Limb (tissue), 2 donors: ENCODE measurements at regions not wholly inside any gene's neighbourhood (a gene's known extent, or its start where the extent isn't known, plus 50 kb on each side); places are given as distances from the start of the nearest gene placed in this dataset.

Experiments
- DNase-seq, 2 donors: peaks; one replicate each; pipeline ENCODE4 v3.0.0-alpha.2; 2016; ENCODE audit errors: extremely low spot score in 2 of 2

- DNase-seq = no peak
These were observed 470.3 kb downstream of the MBD2 start for GRCh38 chr18:53754154-53754553.

DNA sequence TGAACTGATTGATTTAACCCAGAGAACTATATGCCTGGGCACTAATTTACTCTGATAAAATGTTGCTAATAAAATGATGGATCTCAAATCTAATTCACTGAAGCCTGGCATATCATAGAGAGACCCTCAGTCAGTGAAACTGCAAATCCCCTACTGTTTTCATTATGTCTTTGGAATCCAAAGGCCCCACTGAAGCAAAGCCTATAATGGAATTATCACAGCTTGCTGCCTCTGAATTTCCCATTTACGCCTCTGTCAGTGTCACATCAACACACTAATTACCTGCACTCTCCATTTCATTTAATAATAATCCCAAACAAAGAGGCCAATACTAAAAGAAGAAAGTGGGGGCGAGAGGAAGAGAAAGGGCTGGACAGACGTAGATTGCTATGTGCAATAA is 470.9 kb downstream of the MBD2 start:
- DNase-seq = no peak

GRCh38 chr18:53752781-53753367 is 471.6 kb downstream of the MBD2 start:
- DNase-seq = no peak

GRCh38 chr18:53749766-53750165 is 474.7 kb downstream of the MBD2 start:
- DNase-seq = no peak

GRCh38 chr18:53747663-53748160 is 476.8 kb downstream of the MBD2 start:
- no peak for DNase-seq

GRCh38 chr18:53747210-53747609 is 477.3 kb downstream of the MBD2 start:
- no peak for DNase-seq

- no peak for DNase-seq
These were observed 478.5 kb downstream of the MBD2 start for GRCh38 chr18:53745986-53746385.

DNA sequence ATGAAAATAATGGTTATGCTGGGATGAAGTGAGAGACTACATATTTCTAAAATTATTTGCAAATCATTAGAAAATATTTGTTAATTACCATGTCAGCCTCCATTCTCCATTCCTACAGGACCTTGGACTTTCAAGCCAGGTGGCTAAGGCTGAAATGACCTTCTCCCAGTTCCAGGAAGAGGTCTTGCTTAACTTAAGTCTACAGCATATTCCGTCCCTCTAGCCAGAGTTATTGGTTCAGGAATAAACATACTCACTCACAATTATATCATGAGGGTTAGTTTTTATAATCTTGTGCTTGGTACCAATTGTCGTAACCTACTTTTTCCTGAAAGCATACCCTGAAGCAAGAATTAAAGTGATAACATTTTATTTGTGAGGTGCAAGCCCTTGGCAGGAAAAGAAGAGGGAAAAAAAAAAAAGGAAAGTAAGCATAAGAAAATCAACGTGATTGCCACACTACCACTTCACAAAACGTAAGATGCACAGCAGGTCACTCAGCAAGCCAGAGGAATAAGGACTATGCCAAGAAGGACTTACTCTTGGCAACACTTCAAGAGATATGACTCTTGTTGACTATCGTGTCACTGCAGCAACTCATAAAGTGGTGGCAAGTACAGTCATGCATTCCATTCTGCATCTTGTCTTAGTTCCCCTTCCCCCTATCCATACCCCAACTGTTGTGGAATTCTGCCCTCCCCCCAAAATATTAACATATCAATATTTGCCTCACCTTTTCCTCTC is 479.1 kb downstream of the MBD2 start:
- DNase-seq = no peak

DNA sequence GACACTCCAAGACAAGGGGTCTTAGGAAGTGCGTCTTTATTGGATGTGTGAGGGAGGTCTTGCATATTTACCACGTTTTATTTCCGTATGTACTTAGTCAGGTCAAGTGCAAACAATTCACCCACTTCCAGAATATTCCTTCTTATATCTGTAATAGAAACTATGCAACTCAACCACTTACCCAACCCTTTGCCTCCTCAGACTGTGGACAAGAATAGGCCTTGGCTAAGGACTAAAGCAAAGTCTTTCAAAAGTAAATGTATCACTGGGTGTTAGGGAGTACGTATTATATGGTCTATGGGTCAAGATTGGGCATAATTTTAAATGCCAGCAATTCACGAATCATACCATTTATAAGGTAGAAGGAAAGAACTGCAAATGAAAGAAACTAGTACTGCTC is 484.8 kb downstream of the MBD2 start:
- no peak for DNase-seq

- DNase-seq = no peak
These were observed 488.9 kb downstream of the MBD2 start for GRCh38 chr18:53735526-53735925.

- DNase-seq = no peak
These were observed 509.1 kb downstream of the MBD2 start for GRCh38 chr18:53715243-53715853.

DNA sequence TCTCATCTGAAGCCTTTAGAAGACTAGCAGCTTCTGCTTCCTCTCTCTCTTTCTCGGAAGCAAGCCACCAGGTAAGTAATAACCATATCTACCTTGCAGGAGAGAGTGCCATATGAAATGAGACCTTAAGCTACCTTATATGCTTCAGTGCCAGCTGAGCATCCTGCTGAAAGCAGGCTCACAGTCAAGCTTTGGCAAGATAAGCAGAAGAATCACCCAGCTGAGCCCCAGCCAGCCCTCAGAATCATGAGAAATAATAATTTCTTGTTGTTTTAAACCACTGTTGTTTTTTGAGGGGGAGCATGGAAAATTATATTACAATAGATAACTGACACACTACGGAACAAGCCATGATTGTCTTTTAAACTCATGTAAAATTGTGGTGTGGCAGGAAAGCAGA is 514.4 kb downstream of the MBD2 start:
- DNase-seq = no peak

DNA sequence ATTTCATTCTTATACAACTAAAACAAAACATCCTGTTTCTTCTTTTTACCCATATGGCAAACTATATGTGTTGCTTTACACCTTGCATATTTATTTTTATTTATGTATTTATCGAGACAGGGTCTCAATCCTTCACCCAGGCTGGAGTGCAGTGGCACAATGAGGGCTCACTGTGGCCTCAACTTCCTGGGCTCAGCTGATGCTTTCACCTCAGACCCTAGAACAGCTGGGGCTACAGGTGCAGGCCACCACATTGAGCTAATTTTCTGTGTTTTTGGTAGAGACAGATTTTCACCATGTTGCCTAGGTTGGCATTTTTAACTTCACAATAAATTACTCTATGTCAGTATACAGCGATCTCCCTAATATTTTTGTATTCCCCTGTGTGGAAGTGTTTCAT is 522.0 kb downstream of the MBD2 start:
- DNase-seq = no peak

- no peak for DNase-seq
These were observed 522.8 kb downstream of the MBD2 start for GRCh38 chr18:53701697-53702096.

- peak; percentile 6 to 37 for DNase-seq
These were observed 525.6 kb downstream of the MBD2 start for GRCh38 chr18:53698907-53699306.

- no peak for DNase-seq
These were observed 534.6 kb downstream of the MBD2 start for GRCh38 chr18:53689886-53690285.

DNA sequence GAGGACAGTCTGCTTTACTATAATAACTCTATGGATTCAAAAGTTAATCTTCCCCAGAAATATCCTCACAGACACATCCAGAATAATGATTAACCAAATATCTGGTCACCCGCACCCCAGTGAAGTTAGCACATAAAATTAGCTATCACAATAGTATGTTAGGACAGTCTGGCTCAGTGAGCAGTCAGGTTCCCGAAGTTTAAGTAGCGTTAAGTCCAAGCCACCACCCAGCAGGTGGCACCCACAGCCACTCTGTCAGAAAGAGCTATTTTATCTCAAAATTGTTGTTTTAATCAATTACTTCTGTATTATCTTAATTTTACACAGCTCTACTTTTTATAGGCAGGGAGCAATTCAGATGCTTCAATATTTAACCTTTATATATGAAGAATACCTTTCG is 537.5 kb downstream of the MBD2 start:
- DNase-seq = no peak

GRCh38 chr18:53682796-53683195 is 541.7 kb downstream of the MBD2 start:
- DNase-seq = no peak

- DNase-seq = no peak
These were observed 547.0 kb downstream of the MBD2 start for GRCh38 chr18:53677480-53677879.

- no peak for DNase-seq
These were observed 558.8 kb downstream of the MBD2 start for GRCh38 chr18:53665701-53666100.

DNA sequence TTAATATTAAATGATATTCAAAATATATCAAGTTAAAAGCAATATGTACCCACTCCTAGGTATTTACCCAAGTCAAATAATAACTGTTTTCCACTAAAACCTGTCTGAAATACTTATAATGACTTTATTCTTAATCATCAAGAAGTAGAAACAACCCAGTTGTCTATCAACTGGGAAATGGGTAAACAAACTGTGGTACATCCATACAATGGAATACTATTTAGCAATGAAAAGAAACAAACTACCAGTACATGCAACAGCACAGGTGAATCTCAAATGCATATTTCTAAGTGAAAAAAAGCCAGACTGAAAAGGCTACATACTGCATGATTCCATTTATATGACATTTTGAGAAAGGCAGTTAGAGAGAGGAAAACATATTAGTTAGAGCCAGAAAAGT is 559.9 kb downstream of the MBD2 start:
- DNase-seq = no peak

- no peak for DNase-seq
These were observed 564.2 kb downstream of the MBD2 start for GRCh38 chr18:53660306-53660705.

DNA sequence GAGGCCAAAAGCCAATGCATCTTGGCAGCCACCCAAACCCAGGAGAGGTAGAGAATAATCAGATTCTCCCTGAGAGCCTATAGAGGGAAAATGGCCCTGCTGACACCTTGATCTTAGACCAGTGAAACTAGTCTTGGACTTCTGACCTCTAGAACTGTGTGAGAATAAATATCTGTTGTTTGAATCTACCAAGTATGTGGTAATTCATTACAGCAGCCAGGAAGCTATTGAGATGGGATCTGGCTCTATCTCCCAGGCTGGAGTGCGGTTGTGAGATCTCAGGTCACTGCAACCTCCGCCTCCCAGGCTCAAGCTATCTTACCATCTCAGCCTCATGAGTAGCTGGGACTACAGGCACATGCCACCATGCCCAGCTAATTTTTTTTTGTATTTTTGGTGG is 567.2 kb downstream of the MBD2 start:
- DNase-seq = no peak
